ENCODE measurements at regions not wholly inside any gene's neighbourhood (a gene's known extent, or its start where the extent isn't known, plus 50 kb on each side); places are given as distances from the start of the nearest gene placed in this dataset.

GRCh38 chr16:6189216-6189615 is 1091.6 kb upstream of the EEF2KMT start:
- TF ChIP-seq ZNF274 (IDR thresholded peaks at IDR 0.05; ENCODE audit: low read depth, low read length) (no peak), YY1 (IDR thresholded peaks at IDR 0.05; ENCODE audit: insufficient read depth, insufficient read length) (no peak), SUZ12 (IDR thresholded peaks at IDR 0.05; ENCODE audit: extremely low read depth, insufficient read depth, insufficient read length) (no peak)
